VCaP (cell line): ENCODE measurements at regions not wholly inside any gene's neighbourhood (a gene's known extent, or its start where the extent isn't known, plus 50 kb on each side); places are given as distances from the start of the nearest gene placed in this dataset.

ENCODE experiments used
- H3K27ac ChIP-seq: fragments of 450-650 bp; 2 replicates; pipeline ENCODE4 v1.5.1; 2017
- CTCF ChIP-seq: fragments of 450-650 bp; conservative IDR thresholded peaks from 2 replicates; pipeline ENCODE4 v1.5.1; 2017; ENCODE audit warnings: mild to moderate bottlenecking, moderate library complexity

GRCh38 chr3:151935446-151935845 lies 62.0 kb downstream of the SUCNR1 start:
- H3K27ac ChIP-seq: no peak overlapping the region
- no peak for TF ChIP-seq CTCF

- TF ChIP-seq CTCF: no peak
- H3K27ac ChIP-seq: no peak overlapping the region
Observed at GRCh38 chr3:151940481-151940880, 67.0 kb downstream of the SUCNR1 start.

- H3K27ac ChIP-seq: no peak overlapping the region
- TF ChIP-seq CTCF: no peak
Observed at GRCh38 chr3:151943539-151943938, 70.1 kb downstream of the SUCNR1 start.

GRCh38 chr3:151944356-151944755 lies 70.9 kb downstream of the SUCNR1 start:
- no peak overlapping the region for H3K27ac ChIP-seq
- TF ChIP-seq CTCF: no peak

GRCh38 chr3:151946606-151947005 lies 73.2 kb downstream of the SUCNR1 start:
- no peak overlapping the region for H3K27ac ChIP-seq
- TF ChIP-seq CTCF: no peak

GRCh38 chr3:151949706-151950105 lies 76.3 kb downstream of the SUCNR1 start:
- no peak for TF ChIP-seq CTCF
- H3K27ac ChIP-seq: no peak overlapping the region

- TF ChIP-seq CTCF: no peak
- H3K27ac ChIP-seq: no peak overlapping the region
Observed at GRCh38 chr3:151955356-151955755, 81.9 kb downstream of the SUCNR1 start.

GRCh38 chr3:151960961-151961580 lies 87.6 kb downstream of the SUCNR1 start:
- no peak for TF ChIP-seq CTCF
- peak overlapping the region; percentile 16; the same call in 1 of the 2 replicates for H3K27ac ChIP-seq
